ENCODE measurements at regions not wholly inside any gene's neighbourhood (a gene's known extent, or its start where the extent isn't known, plus 50 kb on each side); places are given as distances from the start of the nearest gene placed in this dataset.

DNA sequence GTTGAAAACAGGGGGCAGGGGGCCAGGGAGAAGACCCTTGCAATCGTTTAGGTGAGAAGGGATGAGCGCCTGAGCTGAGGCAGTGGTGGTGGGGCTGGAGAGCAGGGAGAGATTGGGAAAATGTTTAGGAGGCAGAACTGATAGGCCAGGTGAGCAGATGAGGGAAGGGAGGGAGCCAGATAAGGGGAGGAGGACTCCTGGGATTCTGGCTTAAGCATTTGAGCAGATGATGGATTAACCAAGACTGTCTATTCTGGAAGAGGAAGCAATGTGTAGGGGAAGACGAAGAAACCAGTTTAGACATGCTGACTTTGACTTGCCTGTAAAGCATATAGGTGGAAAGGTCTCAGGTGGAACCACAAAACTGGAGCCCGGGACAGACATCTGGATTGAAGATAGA lies 49.9 kb upstream of the ASPRV1 start:
- TF ChIP-seq, protein P1, sequence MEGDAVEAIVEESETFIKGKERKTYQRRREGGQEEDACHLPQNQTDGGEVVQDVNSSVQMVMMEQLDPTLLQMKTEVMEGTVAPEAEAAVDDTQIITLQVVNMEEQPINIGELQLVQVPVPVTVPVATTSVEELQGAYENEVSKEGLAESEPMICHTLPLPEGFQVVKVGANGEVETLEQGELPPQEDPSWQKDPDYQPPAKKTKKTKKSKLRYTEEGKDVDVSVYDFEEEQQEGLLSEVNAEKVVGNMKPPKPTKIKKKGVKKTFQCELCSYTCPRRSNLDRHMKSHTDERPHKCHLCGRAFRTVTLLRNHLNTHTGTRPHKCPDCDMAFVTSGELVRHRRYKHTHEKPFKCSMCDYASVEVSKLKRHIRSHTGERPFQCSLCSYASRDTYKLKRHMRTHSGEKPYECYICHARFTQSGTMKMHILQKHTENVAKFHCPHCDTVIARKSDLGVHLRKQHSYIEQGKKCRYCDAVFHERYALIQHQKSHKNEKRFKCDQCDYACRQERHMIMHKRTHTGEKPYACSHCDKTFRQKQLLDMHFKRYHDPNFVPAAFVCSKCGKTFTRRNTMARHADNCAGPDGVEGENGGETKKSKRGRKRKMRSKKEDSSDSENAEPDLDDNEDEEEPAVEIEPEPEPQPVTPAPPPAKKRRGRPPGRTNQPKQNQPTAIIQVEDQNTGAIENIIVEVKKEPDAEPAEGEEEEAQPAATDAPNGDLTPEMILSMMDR (IDR thresholded peaks at IDR 0.05), result no peak
- no peak for TF ChIP-seq EZH2 (IDR thresholded peaks at IDR 0.05; ENCODE audit: borderline replicate concordance, insufficient read depth, low read depth, low read length, poor library complexity, severe bottlenecking)

Measured in B cell (primary cell).